Cerebellar nuclear complex (tissue), 1 donor: ENCODE measurements at regions not wholly inside any gene's neighbourhood (a gene's known extent, or its start where the extent isn't known, plus 50 kb on each side); places are given as distances from the start of the nearest gene placed in this dataset.

Experiments
- DNase-seq, 2 experiments: peaks; one replicate each; lab custom pipeline; 2025; lab: John Stamatoyannopoulos, UW

DNA sequence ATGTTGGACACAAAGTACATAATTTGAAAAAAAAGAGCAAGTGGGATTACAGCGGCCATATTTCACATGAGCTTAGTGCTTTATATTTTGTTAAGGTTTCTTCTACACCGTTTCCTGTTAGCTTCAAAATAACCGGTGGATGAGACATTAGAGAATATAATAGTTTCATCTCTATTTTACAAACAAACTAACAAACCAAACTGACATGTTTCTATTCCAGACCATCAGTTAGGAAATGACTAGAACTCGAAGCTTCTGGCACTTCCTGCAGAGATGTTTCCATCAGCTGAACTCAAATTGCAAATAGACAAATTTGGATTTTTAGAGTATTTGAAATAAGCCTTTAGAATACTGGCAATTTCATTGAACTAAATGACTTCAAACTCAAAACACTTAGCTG, 86.5 kb downstream of the MTRR start:
- DNase-seq = no peak

DNA sequence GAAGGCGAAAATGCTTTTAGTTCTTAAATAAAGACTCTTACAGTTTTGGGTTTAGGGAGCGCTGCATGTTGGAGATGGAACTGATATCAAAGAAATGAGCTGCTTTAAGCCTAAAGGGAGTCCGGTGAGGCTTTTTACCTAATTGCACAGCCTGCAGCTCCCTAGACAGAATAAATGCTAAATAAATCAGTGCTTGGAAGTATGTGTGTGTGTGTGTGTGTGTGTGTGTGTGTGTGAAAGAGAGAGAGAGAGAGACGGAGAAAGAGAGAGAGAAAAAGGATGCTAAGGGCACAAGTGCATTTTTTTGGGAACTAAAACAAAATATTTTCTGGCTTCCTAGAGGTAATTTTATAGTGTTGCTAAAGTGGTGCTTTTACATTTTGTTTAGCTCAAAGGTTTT, 88.4 kb downstream of the MTRR start:
- DNase-seq = no peak

DNA sequence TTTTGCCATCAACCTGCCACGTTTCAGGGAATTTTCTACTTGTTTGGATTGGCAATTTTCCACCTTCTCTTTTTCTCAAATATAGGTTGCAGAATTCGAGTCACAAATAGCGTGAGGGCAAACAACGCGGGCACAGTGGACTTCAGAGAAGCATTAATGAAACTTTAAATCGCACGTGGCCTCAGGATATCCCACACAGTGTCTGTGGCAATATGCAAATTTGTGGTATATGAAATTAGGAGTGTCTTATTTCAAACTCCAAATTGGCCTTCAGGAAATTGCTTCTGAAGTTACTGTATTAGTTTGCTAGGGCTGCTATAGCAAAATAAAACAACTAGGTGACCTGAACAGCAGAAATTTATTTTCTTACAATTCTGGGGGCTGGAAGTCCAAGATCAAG, 91.2 kb downstream of the MTRR start:
- no peak for DNase-seq

DNA sequence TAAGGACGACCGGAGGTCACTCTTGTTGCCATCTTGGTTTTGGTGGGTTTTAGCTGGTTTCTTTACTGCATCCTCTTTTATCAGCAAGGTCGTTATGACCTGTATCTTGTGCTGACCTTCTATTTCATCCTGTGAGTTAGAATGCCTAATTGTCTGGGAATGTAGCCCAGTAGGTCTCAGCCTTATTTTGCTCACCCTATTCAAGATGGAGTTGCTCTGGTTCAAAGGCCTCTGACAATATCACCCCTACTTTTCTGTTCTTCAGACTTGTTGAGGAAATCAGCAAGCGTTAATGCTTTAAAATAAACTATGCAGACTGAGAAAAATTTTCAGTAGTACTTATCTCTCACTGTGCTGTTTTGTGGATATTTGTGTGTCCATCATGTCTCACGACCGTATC, 92.6 kb downstream of the MTRR start:
- DNase-seq = no peak

DNA sequence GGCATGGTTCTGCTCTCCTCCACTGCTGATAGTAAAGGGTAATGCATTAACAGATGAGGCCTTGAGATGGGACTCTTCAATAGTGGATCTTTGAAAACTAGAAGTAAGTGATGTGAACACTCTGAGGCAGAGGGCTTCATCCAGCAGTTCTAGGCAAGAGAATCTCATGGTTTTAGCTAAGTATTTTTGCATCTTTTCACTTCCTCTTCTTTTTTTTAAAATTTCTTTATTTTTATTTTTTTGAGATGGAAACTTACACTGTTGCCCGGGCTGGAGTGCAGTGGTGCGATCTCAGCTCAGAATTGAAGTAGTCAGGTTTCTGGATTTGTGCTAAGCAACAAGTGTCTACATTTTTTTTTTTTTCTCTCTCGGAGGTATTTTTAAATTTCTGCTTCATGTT, 101.9 kb downstream of the MTRR start:
- no peak for DNase-seq

DNA sequence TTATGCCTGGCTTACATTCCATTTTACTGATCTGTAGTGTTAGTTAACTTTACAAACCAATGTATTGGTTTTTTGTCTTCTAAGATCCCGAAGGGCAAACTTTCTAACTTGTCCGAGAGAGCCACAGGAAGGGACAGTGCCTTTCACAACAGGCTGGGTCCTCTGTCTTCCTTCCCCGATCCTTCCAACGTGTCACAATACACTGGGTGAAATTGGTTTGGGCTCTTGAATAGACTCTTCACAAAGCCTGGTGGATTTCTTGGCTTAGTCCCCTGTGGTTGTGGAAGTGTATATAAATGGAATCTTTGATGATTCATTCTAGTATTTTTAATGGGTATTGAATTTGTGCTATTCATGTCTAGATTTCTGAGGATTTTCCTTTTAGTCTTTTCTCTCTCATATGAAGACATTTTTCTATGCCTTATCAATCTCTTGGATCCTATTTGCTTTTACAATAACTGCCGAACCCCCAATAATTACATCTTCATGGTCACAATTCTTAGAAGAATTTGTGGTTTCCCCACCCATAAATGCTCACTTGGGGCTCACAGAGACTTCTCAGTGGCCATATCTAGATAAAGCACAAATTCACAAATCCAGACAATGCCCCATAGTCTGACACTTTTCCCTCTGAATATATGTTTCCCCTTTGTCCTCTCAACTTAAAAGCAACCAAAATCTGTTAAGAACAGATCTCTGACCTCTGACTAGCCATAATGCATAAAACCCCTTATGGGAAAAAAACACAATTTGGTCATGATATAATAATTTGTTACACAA, 107.7 kb downstream of the MTRR start:
- DNase-seq = no peak

DNA sequence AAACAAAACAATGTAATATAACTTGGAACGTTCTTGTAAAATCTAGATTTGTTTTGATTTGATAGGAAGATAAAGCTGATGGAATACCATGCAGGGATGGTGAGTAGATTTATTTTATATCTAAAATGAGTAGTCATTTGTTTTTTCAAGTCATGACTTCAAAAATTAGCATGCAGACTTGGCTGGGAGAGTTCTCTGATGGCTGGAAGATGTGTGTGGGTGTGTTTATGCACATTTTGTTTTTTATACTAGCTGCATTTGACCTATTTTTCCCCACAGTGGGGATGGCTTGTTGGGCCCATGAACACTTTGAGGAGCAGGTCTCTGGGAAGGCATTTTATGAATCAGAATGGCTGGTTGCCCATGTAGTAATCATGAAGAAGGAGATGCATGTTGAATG, 109.2 kb downstream of the MTRR start:
- no peak for DNase-seq

DNA sequence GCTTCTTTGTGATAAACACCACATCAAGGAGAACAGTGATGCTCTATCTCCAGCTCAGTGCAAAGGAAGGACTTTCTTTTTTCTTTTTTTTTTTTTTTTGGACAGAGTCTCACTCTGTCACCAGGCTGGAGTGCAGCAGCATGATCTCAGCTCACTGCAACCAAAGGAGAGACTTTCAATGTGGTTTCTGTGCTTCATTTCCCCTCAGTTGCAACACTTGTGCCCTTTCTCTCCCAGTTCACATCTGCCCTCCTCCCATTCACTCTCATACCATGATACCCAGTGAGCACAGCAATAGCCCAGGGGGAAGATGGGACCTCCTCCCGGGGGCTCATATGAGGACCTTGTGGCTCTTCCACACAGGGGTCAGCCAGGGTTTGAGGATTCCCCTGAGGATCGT, 110.0 kb downstream of the MTRR start:
- DNase-seq = no peak

DNA sequence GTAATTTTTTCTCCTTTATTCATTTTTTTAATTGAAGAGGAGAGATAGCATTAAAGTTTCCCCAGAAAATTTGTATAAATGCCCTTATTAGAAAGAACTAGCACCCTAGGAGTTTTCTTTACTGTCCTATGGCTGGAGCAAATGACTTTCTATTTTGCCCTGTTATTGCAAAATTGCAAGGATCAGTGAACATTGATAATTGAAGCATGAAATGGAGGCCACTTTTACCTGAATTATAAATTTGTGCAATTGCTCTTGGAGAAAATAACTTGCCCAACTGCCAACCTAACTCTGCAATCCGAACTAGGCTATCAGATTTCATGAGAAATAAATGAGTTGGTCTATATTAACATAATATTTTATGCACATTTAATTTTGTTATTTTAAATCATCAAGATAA, 111.9 kb downstream of the MTRR start:
- no peak for DNase-seq

DNA sequence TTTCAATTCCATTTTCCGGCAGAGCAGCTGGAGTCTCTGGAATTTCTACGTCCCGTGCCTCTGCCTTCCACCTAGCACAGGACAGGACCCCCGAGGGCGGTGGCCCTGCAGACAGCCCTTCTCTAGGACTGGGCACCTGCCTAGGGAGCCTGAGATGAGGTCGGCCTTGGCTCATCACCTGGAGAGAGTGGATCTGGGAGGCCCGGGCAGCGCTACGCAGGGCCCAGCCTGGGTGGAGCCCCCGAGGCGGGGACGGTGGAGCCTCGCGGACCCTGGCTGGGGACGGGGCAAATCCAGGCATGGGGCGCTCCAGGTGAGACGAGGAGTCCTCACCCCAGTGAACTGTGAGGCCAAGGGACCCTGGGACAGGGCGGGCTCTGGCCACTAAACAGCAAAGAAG, 114.5 kb downstream of the MTRR start:
- DNase-seq = no peak

DNA sequence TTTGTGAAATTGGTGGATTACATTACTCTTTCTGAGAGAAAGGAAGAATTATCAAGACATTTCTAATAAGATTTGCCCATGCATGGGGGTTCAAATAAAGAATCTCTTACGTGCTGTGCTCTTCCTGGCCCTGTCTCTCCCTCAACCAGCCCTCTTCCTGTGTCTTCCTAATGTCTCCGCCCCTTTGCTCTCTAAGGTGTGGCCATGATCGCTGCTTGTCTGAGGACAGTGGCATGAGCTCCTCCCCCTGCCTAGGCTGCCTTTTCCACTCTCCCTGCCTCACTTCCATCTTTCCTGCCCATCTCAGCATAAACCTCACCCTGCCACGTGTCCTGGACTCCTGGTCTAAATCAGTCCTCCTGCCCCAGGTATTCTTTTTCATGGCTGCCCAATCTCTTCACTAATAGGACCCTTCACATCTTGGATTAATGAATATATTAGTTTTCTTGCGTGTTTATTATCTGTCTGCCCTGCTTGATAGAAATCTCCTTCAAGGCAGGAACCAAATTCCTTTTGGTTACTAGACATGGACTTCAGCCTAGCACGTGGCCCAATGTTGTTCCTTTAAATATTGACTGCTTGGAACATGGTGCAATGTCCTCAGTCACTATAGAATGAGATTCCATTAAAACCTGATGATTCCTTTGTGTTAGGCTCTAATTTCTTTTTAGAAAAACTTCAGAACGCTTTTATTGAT, 122.3 kb downstream of the MTRR start:
- no peak for DNase-seq

DNA sequence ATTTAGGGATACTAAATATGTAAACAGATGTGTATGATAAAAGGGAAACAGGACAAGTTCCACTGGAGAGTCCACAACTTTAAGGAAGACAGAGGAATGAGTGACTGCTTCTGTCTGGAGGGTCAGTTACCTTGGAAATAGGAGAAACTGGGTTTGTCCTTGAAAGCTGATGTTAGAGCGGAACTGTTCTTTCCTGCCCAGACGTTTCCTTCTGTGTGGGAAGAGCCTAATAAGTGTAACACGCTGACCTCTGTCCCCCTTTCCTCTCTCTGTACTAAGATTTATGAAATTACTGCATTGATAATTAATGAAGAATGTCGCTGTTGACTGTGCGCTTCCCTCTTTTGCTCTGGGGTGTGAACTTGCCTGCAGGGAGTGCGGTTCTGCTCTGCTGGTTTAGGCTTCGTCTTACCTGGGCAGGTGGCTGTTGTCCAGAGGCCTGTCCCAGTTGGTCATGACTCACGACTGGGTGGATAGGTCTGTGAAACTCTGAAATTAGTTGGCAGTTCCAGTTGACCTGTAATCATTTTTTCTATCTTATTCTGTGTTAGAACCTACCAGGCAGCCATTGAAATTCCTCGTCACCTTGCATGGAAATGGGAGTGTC, 126.8 kb downstream of the MTRR start:
- no peak for DNase-seq

DNA sequence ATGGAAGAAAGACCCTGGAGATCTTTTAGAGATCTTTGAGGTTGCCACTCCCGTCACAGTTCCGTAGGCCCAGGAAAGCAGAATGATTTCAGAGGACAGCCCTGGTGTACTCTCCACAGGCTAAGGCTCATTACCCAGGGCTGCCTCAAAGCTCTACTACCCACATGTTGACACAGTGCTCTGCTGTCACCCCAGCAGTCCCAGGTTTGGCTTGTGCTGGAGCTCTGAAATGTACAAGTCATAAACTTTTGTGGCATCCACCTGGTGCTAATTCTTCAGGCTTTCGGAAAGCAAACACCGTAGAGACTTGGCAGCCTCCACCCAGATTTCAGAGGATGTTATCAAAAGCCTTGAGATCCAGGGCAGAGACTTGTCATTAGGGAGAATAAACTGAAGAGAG, 136.5 kb downstream of the MTRR start:
- no peak for DNase-seq

DNA sequence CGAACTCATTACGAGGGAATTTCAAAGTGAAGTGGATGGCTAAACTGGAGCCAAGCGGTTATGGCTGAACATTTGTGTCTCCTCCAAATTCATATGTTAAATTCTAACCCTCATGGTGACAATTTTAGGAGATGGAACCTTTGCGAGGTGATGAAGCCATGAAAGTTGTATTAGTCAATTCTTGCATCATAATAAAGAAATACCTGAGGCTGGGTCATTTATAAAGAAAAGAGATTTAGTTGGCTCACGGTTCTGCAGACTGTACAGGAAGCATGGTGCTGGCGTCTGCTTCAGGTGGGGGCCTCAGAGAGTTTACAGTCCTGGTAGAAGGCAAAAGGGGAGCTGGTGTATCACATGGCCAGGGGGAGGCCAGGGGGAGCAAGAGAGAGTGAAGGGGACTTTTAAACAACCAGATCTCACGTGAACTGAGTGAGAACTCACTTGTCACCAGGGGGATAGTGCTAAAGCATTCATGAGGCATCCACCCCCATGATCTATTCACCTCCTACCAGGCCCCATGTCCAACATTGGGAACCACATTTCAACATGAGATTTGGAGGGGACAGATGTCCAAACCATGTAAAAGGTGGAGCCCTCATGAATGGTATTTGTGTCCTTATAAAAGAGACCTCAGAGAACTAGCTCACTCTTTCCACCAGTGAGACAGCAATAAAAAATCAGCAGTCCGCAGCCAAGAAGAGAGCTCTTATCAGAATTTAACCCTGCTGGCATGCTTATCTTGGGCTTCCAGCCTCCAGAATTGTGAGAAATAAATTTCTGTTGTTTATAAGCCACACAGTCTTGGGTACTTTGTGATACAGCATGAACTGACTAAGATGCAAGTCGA, 143.4 kb downstream of the MTRR start:
- DNase-seq = no peak

DNA sequence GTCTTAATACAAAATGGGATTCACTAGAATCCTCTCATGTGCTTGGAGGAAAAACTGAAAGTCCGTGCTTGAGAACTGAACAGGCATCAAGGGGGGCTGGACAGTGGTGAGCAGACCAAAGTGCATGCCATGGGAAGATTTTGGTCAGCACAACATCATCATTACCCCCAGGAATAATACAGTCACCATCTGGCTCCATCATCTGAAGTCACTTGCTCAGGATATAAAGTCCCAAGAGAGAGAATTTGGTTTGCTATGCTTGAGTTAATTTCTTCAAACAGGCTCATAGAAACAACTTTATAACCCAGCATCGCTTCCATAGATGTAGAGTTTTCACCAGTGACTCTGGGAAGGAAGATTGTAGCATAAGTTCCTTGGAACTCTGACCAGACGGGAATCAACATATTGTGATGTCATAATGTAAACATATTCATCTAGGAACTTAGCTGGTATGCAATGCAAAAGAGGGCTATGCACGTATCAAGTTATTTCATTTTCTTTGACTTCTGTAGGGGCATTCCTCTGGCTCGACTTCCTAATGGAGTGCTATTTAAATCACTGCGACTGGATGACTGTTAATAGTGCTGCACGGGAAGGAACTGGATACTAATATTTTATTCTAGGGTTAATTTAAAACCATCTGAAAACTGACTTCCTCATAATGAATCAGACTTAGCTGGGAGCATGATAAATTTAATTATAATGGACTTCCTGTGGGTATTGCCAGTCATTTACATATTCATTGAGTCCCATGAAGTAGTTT, 145.2 kb downstream of the MTRR start:
- DNase-seq = no peak

DNA sequence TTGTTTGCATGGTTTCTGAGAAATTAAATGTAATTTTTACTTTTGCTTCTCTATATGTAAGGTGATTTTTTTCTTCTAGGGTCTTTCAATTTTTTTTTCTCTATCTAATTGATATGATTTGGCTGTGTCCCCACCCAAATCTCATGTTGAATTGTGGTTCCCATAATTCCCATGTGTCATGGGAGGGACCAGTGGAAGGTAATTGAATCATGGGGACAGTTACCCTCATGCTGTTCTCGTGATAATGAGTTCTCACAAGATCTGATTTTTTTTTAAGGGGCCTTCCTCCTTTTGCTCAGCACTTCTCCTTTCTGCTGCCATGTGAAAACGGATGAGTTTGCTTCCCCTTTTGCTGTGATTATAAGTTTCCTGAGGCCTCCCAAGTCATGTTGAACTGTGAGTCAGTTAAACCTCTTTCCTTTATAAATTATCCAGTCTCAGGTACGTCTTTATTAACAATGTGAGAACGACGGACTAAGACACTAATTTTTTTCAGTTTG, 150.8 kb downstream of the MTRR start:
- DNase-seq = no peak

DNA sequence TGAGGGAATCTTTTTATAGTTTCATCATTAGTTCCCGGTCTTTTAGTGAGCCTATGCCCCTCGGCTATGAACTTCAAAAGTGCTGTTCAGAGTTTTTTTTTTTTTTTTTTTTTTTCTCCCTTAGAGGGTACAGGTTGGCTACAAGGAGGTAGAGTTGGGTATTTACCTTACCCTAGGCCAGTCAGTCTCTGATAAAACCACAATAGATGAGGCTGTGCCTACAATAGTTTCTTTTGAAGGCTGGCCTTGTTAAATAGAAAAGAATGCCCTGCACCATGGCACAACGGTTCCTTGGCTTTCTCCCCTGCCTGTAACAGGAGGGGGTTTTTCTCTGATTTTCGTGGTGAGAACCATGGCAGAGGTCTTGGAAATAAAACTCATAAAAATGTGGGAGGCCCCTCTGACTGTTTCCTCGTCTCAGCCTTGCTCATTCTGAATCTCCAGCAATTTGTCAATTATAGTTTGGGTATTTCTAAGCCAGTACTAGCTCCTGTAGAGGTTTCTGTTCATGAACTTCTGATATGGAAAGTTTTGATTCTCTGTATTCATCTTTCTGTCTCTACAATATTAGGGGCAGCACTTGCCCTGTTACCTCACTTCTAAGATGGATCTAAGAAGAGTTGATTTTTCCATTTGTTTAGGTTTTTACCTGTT, 152.0 kb downstream of the MTRR start:
- DNase-seq = no peak

DNA sequence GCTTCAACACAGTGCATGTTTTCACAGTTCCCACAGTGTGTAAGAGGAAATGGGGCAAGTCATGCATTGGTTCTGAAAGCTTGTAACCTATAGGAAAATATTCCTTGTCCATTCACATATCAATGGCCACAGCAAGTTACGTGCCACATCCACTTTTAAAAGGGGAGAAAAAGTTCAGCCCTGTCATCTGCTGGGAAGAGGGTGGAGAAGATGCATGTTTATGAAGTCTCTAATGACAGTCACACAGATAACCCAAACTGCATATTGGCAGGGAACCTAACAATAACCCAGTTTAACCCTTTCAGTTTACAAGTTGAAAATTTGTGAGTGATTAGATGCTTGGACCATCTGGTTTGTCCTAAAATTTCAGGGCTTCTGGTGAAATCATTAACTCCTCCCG, 159.3 kb downstream of the MTRR start:
- no peak for DNase-seq

DNA sequence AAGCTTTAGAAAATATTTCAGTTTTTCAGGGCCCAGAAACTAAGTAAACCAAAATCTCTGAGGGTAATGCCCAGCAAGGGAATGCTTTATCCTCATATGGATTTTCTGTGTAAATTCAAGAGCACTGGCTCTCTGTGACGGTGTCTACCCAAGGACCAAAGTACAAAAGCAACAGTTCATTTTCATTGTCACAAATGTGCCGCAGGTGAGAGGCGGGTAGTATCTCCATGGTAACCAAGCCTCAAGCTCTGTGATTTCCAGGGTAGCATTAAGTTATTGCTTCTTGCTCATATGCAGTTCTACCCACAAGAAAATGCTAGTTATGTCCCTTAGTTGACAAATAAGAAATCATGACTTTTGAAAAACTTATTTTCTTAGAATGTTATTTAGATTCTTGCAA, 164.3 kb downstream of the MTRR start:
- DNase-seq = no peak

DNA sequence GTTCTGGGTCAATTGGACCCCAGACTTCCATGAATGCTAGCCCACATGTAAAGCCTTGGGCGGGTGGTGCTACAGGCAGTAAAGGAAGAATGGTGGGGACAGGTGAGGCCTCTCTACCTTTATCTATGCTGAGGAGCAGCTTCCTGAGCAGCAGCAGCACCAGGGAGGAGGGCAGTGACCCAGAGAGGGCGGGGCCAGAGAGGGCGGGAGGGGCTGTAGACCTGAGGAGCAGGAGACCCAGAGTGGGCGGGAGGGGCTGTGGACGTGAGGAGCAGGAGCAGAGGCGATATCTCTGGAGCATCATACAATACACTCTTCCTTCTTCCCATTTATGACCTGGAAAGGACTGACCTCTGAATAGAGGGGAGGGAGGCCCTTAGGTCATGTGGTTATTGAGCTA, 165.9 kb downstream of the MTRR start:
- DNase-seq = no peak

DNA sequence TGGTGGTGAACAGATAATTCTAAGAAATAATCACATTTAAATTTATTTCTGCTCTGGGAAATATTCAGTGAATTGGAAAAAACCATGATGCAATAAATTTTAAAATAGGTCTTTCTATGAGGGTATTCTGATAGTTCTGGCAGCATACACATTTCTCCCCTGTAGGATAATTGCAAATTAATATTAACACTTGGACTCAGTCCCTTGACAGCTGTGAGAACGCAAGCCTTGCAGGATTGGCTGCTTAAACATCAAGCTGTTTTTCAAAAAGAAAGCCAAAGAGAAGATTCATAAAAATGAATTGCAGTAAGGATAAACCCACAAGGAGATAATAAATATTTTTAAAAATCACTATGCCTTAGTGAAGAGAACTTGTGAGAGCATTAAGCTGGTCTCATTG, 180.0 kb downstream of the MTRR start:
- no peak for DNase-seq
